CD14-positive monocyte (primary cell): ENCODE measurements at regions not wholly inside any gene's neighbourhood (a gene's known extent, or its start where the extent isn't known, plus 50 kb on each side); places are given as distances from the start of the nearest gene placed in this dataset.

Experiments
- DNase-seq, 3 donors: peaks; one replicate each; pipeline ENCODE4 v3.0.0-alpha.2; 2011 to 2022
- H2AFZ ChIP-seq: 2 replicates; pipeline ENCODE4 v1.6.0; 2012; ENCODE audit warnings: mild to moderate bottlenecking, low read depth, low read length, inconsistent platforms; ENCODE audit not compliant: insufficient read depth, poor library complexity, severe bottlenecking
- H3K27ac ChIP-seq, 2 donors: 1 replicate in 1 of 2; 2 replicates in 1 of 2; pipeline ENCODE4 v1.5.1; 2012 to 2013; ENCODE audit warnings: low read length in 2 of 2, control low read depth in 1 of 2, inconsistent platforms in 1 of 2, low read depth in 1 of 2, mild to moderate bottlenecking in 1 of 2
- H3K27me3 ChIP-seq, 2 donors: one replicate each; pipeline versions ENCODE4 v1.6.0 to v1.6.1; 2011 to 2013; ENCODE audit warnings: low read length in 2 of 2; ENCODE audit not compliant: control insufficient read depth in 2 of 2, insufficient read depth in 2 of 2
- H3K36me3 ChIP-seq, 2 donors: replicated peaks in 1 of 2; 1 replicate in 1 of 2; 2 replicates in 1 of 2; pipeline versions ENCODE4 v1.5.1 to v1.6.1; 2012 to 2013; ENCODE audit warnings: low read length in 2 of 2, control low read depth in 1 of 2, inconsistent platforms in 1 of 2, mild to moderate bottlenecking in 1 of 2; ENCODE audit not compliant: insufficient read depth in 2 of 2, control insufficient read depth in 1 of 2
- H3K4me1 ChIP-seq, 2 donors: 1 replicate in 1 of 2; 2 replicates in 1 of 2; pipeline versions ENCODE4 v1.5.1 to v1.6.1; 2012 to 2013; ENCODE audit warnings: low read length in 2 of 2, control low read depth in 1 of 2, inconsistent platforms in 1 of 2, mild to moderate bottlenecking in 1 of 2, moderate library complexity in 1 of 2; ENCODE audit not compliant: insufficient read depth in 2 of 2, control insufficient read depth in 1 of 2
- H3K4me2 ChIP-seq: replicated peaks from 2 replicates; pipeline ENCODE3; 2012; ENCODE audit warnings: low read length, moderate library complexity, mild to moderate bottlenecking; ENCODE audit not compliant: poor library complexity, severe bottlenecking; ENCODE audit errors: extremely low read depth
- H3K4me3 ChIP-seq, 3 experiments: fragments of 200-600 bp in 1 of 3; sonication (generic) in 1 of 3; replicated peaks in 1 of 3; 1 replicate in 2 of 3; 2 replicates in 1 of 3; pipeline ENCODE4 v1.5.1; 2011 to 2013; ENCODE audit warnings: low read length in 3 of 3, mild to moderate bottlenecking in 3 of 3, control low read depth in 2 of 3, low read depth in 2 of 3, inconsistent platforms in 1 of 3, moderate library complexity in 1 of 3
- H3K79me2 ChIP-seq: 2 replicates; pipeline ENCODE4 v1.6.0; 2012; ENCODE audit warnings: mild to moderate bottlenecking, control low read depth, inconsistent platforms, low read length, moderate library complexity; ENCODE audit not compliant: insufficient read depth
- H3K9ac ChIP-seq: 2 replicates; pipeline ENCODE4 v1.6.0; 2017; ENCODE audit warnings: low read length, mild to moderate bottlenecking; ENCODE audit not compliant: insufficient read depth, poor library complexity, severe bottlenecking
- H3K9me3 ChIP-seq, 2 donors: replicated peaks in 1 of 2; 1 replicate in 1 of 2; 2 replicates in 1 of 2; pipeline versions ENCODE4 v1.5.1 to v1.6.1; 2012 to 2013; ENCODE audit warnings: low read length in 2 of 2, control low read depth in 1 of 2; ENCODE audit not compliant: control insufficient read depth in 1 of 2, insufficient read depth in 1 of 2
- H4K20me1 ChIP-seq: 2 replicates; pipeline ENCODE4 v1.6.0; 2012; ENCODE audit warnings: mild to moderate bottlenecking, low read length, control low read depth, moderate library complexity; ENCODE audit not compliant: insufficient read depth
- H3K27ac Mint-ChIP-seq, 7 donors: one replicate each; pipeline ENCODE4 v1.8.0; 2020; ENCODE audit warnings: mild to moderate bottlenecking in 7 of 7, mixed read lengths in 7 of 7, moderate library complexity in 6 of 7, inconsistent platforms in 2 of 7
- H3K27me3 Mint-ChIP-seq, 3 donors: one replicate each; pipeline ENCODE4 v1.8.0; 2021 to 2022; ENCODE audit warnings: low read depth in 3 of 3, mild to moderate bottlenecking in 3 of 3, mixed read lengths in 3 of 3, moderate library complexity in 3 of 3, inconsistent platforms in 1 of 3
- H3K36me3 Mint-ChIP-seq, 2 donors: one replicate each; pipeline ENCODE4 v1.8.0; 2020; ENCODE audit warnings: mixed read lengths in 2 of 2, inconsistent platforms in 1 of 2, mild to moderate bottlenecking in 1 of 2
- H3K4me1 Mint-ChIP-seq: one replicate; pipeline ENCODE4 v1.8.0; 2020; ENCODE audit warnings: mild to moderate bottlenecking, mixed read lengths
- H3K4me3 Mint-ChIP-seq, 2 donors: one replicate each; pipeline ENCODE4 v1.8.0; 2020; ENCODE audit warnings: mild to moderate bottlenecking in 2 of 2, mixed read lengths in 2 of 2, moderate library complexity in 1 of 2
- H3K9me3 Mint-ChIP-seq, 7 donors: one replicate each; pipeline ENCODE4 v1.8.0; 2020 to 2022; ENCODE audit warnings: mixed read lengths in 7 of 7, mild to moderate bottlenecking in 6 of 7, moderate library complexity in 6 of 7, inconsistent platforms in 2 of 7
- CTCF ChIP-seq: fragments of 200-600 bp; IDR thresholded peaks from one replicate; pipeline ENCODE4 v1.8.0; 2022; ENCODE audit warnings: antibody characterized with exemption, mild to moderate bottlenecking
- WGBS: methylation state at CpG from one replicate; pipeline ENCODE4 v1.1.5; 2013; ENCODE audit warnings: missing lambda C conversion rate; ENCODE audit not compliant: insufficient coverage; 5-methylcytosine and 5-hydroxymethylcytosine counted together
- intact Hi-C, 2 donors: fragments of 100-400 bp; cut with micrococcal nuclease; formaldehyde crosslinking; loops; one replicate each; pipeline versions ENCODE4 v1.15.0 to v1.15.1; 2023

GRCh38 chr3:64798316-64798715, 110.5 kb upstream of the ADAMTS9 start:
- H4K20me1 ChIP-seq = no peaks in the 10 kb centered on the region
- H3K79me2 ChIP-seq = no peaks in the 10 kb centered on the region
- Mint-ChIP-seq H3K27ac (no peak overlapping the region), H3K4me1 (no peaks in the 10 kb centered on the region), H3K9me3 (peaks cover 2 to 12% (median 6%) of the 10 kb centered on the region in 7 donors), H3K27me3 (peaks cover 0 to 2% (median 0%) of the 10 kb centered on the region in 3 donors), H3K4me3 (no peak overlapping the region), H3K36me3 (no peaks in the 10 kb centered on the region)
- no peaks in the 10 kb centered on the region for H3K27me3 ChIP-seq
- peaks cover 0 to 15% of the 10 kb centered on the region in 2 donors for H3K9me3 ChIP-seq
- H3K36me3 ChIP-seq = no peaks in the 10 kb centered on the region
- no peaks in the 10 kb centered on the region for H3K4me1 ChIP-seq
- H3K4me2 ChIP-seq = no peak overlapping the region
- DNase-seq = no peak
- no peak overlapping the region for H3K9ac ChIP-seq
- no peak for TF ChIP-seq CTCF
- H3K4me3 ChIP-seq = no peak overlapping the region
- 90% methylated on average over 2 of the region's 5 CpGs for WGBS
- H2AFZ ChIP-seq = no peak overlapping the region
- intact Hi-C loops = no loop called here
- no peak overlapping the region for H3K27ac ChIP-seq

- no peaks in the 10 kb centered on the region for H3K27me3 ChIP-seq
- DNase-seq = no peak
- no peak overlapping the region for H3K4me3 Mint-ChIP-seq
- H3K4me3 ChIP-seq = no peak overlapping the region
- H4K20me1 ChIP-seq = no peaks in the 10 kb centered on the region
- peaks cover 2 to 12% (median 6%) of the 10 kb centered on the region in 7 donors for H3K9me3 Mint-ChIP-seq
- no peaks in the 10 kb centered on the region for H3K27me3 Mint-ChIP-seq
- H3K36me3 ChIP-seq = no peaks in the 10 kb centered on the region
- H3K4me1 ChIP-seq = no peaks in the 10 kb centered on the region
- peaks cover 0 to 15% of the 10 kb centered on the region in 2 donors for H3K9me3 ChIP-seq
- H2AFZ ChIP-seq = no peak overlapping the region
- H3K79me2 ChIP-seq = no peaks in the 10 kb centered on the region
- no peaks in the 10 kb centered on the region for H3K36me3 Mint-ChIP-seq
- no peak overlapping the region for H3K9ac ChIP-seq
- intact Hi-C loops = no loop called here
- WGBS = 73% methylated on average over 4 of the region's 7 CpGs
- no peak overlapping the region for H3K4me2 ChIP-seq
- H3K4me1 Mint-ChIP-seq = no peaks in the 10 kb centered on the region
- H3K27ac ChIP-seq = no peak overlapping the region
- no peak overlapping the region for H3K27ac Mint-ChIP-seq
- no peak for TF ChIP-seq CTCF
Observed at GRCh38 chr3:64796607-64797399, 109.0 kb upstream of the ADAMTS9 start.
